Stimulated activated CD4-positive, alpha-beta T cell treated with anti-CD3 and anti-CD28 coated beads, Interleukin-4, amount 100 ng/mL, for 1 hour (primary cell): ENCODE measurements at regions not wholly inside any gene's neighbourhood (a gene's known extent, or its start where the extent isn't known, plus 50 kb on each side); places are given as distances from the start of the nearest gene placed in this dataset.

Experiments used
- DNase-seq: peaks from one replicate; pipeline ENCODE4 v3.0.0-alpha.2; 2020

DNA sequence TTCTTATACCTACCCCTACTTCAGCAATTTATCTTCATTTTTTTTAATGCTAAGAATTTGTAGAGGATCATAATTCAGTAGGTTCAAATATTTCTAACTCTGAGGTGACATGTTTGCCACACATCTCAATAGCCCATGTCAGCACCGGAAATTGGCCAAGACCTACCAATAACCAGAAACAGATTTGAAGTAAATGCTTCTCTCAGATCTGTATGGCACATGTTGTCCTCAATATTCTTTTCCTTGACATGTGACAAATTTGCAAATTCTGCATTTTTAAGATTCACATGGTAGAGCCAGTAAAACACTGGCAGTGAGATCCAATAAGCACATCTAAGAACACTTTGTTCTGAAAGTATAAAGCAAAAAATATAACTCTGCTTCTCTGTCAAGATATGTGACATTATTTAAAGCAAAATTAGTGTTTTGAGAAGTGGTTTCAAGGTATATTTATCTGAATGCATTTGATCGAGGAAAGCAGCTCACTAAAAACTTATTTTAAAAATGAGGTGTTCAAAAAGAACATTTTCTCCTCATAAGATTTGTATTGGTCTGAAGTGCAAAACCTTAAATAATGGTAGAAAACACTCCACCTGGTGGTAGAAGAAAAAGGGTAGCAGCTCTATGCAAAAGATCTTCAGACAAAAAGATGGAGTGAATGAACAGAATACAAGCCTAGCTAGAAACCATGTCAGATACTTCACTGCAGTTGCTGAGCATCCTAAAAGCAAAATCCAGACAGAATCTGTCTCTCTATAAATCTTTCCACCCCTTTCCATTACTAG is 513.8 kb upstream of the FAM241A start:
- DNase-seq: no peak

DNA sequence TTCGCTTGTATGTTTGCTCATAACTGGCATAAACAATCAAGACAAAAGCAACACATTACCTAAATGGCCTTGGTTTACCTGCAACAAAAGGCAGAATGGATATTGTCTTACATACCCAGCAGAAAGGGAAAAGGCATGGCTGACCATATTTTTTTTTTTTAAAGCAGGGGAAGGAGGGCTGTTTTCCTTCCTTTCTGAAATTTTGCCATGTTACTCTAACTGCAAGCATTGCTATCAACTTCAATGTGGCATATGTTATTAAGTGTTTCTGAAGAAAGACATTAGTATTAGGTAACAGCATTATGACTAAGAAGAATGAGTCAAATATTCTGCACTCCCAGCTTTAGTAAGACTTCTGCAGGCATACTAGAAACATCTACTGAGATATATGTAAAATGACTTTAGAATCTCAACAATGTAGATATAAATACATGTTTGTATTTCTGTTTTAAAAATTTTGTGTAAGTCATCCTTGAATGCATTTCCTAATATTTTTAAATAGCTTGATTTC is 512.6 kb upstream of the FAM241A start:
- no peak for DNase-seq

DNA sequence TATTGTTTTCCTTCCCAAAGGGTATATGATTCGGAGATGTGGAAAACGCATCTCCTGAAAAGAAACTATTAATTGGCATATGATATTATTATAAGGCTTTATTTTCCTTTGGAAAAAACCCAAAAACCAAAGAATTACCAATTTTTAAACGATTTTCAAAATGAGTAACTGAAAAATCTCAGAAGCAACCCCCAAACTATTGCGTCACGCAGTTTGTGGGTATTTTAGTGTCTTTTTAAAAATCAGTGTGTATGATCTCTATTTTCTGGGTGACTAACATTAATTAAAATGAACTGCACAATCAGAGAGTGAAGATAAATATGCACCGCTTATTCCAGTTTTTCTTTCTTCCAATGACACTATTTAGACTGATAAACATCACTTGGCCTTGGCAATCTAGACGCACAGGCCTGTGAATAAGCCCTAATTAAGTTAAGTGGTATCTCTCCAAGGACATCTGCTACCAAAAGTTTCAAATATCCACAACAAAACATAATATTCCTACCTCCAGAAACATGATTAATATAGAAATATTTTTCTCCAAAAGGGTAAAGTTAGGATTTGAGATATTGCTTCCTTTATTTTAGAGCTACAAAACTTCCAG is 511.5 kb upstream of the FAM241A start:
- DNase-seq: no peak

DNA sequence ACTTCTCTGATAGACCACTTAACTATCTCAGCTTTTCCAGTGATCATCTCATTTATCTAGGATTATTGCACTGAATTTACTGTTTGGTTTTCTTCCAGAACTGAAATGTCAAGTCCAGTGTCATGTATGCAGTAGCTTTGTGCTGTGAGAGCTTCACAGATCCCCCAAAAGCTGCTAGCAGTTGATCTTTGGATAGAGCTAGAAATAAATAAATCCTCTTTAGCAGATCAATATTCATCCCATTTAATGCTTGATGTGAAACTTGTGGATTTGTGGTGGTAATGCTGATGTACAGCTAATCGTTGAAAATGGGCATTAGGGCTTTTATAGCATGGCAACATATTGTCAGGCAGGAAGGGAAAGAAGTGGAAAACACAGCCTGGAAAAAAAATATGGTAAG is 509.6 kb upstream of the FAM241A start:
- no peak for DNase-seq

DNA sequence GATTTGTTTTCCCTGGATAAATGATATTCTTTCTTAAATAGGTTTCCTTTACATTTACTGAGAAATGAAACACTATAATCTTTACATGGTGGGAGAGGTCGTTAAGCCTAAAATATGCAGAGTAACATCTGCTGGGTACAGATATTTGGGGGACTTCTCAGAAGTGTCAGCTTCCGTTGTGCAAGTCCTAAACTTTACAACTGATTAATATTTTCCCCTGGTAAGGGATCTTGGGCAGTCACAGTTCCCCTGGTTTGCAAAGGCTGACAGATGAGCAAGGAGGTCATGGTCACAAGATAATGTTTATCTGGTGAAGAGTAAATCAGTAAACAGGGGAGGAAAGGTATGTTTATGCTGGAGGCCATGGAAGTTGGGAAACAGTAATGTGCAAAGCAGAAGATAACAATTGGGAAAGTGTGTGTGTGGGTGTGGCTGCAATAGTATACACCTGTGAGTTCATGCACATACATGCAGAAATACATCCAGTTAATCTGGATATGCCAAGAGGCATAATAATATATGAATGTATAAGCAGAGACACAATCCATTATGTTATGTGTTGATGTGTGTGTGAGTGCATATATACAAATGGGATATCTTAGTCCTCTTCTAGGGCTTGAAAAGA is 508.2 kb upstream of the FAM241A start:
- no peak for DNase-seq

DNA sequence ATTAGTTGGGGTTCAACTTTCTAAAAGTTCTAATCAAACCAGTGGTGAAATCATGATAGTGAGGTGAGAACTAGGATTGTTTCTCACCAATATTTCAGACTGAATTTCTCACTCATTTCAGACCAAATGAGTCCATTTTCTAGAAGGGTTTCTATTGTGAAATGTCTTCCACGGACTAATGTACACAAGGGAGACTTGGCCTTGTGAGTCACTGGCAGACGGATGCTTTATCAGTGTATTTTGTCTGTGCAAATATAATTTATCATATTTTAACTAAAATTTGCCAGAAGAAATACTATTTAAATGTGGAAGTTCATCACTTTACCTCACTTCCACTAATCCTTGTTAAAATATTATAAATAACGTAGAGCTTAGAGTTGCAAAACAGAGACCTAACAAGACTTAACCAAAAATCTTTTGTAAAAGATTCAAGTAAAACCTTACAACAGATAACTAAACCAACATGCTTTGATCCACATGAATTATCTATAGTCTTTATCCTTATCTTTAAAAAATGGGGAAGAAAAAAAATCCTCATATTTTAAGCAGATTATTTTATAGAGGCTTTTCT is 506.0 kb upstream of the FAM241A start:
- no peak for DNase-seq

DNA sequence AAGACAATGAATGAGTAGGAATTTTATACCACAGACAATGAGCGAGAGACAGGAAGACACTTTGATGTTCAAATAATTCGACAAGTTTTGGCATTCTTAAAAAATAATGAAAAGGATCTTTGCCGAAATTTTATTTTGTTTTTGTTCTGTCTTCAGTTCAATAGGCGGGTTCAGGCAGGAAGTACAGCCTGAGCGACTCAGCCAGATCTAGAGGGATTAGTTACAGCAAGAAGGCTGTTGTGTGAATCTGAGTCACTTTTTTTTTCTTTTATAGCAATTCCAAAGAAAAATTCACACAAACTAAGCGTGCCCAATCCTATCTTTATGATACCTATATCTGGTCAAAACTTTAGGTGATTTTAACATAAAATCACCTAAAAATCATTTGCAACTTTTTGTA is 505.4 kb upstream of the FAM241A start:
- DNase-seq: no peak

DNA sequence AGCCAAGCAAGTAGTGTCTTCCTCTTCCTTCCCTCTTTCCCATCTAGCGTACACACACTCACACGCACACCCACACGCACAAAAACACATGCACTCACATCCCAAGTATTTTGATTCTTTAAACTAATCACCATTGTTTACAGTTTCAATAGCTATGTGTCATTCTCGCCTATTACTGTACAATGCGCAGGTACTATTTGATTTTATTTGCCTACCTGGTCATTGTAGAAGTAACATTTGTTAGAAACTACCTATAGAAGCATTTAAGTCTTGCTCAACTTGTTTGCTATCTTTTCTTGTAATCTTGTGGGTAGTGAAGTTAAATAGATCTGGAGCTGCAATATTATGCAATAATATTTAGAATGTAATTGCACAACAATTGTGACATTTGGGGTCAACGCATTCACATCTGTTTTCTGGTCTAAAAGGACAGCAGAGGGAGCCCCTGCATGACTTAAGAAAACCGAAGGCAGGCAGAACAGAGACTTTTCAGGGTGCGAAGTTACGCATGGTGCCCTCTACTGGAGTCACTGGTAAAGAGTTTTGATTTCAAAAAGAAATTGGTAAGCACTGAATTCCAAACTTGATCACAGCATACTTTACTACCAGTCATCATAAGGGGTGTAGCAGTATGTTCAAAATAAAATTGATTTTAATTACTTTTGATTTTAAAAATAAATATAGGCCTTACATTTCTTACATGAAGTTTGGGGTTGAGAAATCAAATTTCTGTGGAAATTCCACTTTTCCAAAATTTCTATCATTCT is 503.3 kb upstream of the FAM241A start:
- DNase-seq: no peak

DNA sequence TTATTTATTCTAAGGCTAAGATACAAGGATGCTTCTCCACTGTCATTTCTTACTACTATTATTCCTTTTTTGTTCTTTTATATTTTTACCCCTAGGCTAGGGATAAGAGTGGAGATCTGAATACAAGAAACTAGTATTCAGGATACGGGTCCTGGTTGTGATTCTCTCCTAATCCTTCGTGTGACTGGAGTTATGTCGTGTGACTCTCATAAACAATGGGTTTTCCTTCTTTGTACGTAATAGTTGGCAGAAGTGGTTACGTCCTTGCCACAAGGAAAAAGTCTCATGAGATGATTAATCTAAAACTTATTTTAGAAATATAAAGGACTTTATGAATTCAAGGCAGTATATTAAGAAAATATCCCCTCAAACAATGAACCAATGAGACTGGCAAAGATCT is 497.2 kb upstream of the FAM241A start:
- no peak for DNase-seq

DNA sequence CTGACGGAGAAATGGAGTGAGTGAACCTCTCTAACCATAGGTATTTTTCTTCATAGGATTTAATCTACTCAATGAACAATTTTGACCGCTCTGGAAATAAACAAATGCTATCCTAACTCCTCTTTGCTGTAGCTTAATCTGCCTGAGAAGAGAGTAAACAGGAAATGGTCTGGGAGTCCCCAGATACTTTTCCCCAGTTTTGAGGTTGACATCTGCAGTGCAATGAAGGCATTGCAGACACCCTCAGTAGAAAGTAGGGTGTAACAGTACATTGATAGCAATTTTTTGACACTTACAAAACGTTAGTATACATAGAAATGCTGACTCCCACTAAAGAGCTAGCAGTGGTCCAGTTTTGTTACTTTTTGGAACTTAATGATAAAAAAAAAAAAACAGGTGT is 495.9 kb upstream of the FAM241A start:
- no peak for DNase-seq

DNA sequence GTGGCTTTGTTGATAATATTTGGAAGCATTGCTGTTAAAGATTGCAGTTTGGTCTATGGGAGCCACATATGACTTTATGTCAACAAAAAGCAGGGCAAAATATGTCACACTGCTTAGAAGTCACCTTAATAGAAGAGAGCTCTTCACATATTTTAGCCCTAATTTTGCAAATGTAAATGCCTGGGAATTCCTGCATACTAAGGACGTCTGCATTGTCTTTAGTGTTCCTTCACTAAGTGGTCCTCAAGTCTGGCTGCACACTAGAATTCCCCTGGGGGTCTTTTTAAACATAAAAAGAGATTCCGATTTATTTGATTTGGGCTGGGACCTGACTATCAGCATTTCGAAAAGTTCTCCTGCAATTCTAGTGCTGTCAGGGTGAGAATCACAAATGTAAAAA is 495.1 kb upstream of the FAM241A start:
- no peak for DNase-seq

DNA sequence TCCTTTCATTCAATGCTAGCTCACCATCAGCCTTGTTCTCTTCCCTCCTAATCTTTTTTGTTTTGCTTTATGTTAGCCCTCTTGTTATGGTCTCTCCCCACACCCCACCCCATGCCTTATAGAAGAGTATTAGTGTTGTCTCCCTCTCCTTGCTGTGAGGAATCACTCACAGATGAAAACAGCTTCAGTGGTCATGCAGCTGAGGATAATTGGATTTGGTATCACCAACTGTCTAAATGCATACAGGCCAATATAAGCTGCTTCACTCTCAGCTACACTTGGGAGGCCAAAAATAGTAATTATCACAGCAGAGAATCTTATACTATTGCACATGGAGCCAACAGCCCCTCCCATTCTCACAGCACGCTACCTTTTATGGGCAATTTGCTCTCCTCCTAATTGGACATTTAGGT is 494.6 kb upstream of the FAM241A start:
- no peak for DNase-seq

DNA sequence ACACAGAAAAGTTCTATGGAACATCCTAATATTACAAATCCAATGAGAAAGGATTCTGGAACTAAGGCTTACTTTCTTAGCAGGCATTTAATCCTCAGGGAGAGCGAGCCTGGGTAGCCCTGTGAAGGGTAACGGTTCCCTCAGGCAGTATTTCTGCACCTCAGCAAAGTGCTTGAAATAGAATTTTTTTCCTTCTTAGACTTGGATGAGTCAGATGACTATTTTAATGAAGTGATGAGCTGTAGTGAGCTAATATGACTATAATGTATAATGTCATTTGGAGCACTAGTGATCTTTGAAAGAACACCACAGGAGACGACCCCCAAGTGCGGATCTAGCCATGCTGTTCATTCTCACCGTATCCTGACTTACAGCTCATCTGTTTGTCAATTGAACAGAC is 493.0 kb upstream of the FAM241A start:
- no peak for DNase-seq

DNA sequence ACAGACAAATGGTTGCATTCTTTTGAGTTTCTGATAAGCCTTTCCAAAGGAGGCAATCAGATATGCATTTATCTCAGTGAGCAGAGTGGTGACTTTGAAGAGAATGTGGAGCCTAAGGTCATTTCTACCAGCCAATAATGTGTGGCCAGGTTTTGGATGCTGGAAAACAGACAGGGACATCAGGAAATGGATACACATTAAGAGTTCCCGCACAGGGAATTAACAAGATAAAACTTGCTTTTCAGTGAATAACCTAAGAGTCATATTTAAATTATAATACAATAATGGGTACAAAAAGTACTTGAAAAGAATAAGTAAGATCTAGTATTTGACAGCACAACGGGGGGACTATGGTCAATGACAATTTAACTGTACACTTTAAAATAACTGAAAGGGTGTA is 492.3 kb upstream of the FAM241A start:
- DNase-seq: no peak

DNA sequence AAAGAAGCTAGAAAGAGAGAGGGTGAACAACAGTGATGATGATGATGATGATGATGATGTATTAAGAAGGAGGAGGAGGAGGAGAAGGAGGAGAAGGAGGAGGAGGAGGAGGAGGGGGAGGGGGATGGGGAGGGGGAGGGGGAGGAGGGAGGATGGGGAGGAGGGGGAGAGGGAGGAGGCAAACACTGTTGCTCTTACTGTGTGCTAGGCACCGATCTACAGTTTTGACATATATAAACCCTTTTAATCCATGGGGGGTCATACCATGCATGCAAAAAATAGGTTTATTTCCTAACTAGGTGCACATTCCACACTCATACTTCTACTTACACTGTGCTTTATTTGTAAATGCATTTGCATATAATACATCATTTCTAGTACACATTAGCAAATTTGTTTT is 482.8 kb upstream of the FAM241A start:
- DNase-seq: no peak

DNA sequence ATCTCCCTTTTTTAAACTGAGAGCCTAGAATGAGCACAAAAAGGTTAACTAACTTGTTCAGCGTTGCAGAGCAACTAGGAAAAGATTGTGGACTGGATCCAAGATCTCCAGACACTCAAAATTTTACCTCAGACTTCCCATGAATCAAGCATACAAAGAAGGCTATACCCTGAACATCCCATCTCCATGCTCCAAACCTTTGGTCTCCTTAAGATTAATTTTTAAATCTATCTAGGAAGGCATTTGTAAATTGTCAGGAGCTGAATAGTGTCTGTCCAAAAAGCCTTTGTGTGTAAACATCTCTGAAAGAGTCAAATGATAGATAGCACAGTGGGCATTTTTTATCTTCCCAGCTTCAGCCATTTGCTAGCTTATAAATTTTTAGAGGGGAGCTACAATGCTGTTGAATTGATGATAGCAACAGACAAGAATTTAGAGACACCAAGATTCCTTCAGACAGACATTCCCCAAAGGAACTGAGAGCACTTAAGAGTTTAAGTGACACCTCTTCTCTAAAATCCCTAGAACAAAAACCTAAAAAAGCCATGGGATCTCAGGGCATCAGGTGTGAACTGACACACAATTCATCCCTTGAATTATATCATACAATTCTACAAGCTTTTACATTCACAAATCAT is 480.8 kb upstream of the FAM241A start:
- DNase-seq: no peak

DNA sequence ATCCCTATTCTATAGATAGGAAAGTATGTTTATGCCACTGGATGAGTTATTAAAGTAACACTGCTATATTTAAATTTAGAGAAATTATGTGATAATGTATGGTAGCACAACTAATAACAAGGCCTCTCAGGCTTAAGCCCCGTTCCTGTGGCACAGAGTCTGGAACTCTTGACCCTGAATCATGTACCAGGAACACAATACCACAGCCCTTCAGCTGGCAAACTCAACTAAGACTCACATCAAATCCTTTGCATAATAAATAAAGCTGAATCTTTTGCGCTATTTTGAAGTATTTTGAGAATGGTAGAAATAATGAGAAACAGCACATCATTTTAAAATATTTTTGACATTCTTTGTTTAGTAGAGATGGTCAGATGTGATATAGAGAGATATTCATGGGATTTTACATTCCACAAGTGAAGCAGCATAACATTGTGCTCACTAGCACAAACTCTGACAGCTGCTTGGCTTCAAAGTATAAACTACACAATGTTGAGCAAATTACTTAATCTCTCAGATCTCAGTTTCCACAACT is 478.4 kb upstream of the FAM241A start:
- DNase-seq: no peak

DNA sequence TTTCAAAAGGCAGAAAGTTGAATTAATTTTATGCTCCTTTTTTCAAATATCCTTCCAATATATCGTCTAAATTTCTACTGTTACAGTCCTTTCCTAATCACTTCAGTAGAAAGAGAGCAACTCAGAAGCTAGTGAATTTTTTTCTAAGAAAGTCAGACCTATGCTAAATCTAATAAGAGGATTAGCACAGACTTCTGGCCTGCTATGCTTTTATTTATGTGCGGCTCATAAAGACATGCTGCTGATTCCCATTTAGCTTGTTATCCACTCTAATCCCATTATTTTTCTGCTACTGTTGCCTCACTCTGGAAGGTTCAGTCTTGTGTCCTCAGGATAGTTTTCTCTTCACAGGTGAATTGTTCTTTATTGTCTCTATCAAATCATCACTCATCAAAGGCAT is 473.5 kb upstream of the FAM241A start:
- DNase-seq: no peak

DNA sequence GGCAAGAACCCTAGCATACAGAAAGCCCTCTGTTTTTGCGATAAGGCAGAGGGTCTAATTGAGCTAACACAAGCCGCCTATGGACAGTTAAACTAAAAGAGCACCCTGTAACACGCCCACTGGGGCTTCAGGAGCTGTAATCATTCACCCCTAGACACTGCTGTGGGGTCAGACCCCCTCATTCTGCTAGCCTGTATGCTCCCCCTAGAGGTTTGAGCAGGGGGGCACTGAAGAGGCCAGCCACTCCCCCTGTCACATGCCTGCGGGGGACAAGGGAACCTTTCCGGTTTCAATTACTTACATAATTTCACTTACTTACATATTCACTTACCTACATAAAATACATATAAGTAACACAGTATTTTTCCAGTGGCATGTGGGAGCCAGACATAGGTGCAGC is 469.5 kb upstream of the FAM241A start:
- no peak for DNase-seq

DNA sequence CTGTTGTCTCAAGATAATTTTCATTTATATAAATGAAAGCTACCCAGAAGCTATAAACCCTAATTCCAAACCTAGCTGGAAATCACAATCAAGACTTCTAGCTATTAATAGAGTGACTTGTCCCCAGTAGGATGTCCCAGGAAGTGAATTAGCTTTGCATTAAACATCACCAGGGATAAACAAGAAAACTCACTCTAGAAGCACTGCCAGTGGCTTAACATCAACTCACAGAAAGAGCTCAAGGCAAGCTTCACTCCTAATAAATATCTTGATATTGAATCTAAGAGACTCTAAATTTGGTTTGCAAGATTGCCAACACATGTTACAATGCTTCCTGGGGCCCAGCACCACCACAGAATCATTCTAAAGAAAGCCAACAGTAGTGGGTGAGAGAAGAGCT is 468.7 kb upstream of the FAM241A start:
- no peak for DNase-seq

DNA sequence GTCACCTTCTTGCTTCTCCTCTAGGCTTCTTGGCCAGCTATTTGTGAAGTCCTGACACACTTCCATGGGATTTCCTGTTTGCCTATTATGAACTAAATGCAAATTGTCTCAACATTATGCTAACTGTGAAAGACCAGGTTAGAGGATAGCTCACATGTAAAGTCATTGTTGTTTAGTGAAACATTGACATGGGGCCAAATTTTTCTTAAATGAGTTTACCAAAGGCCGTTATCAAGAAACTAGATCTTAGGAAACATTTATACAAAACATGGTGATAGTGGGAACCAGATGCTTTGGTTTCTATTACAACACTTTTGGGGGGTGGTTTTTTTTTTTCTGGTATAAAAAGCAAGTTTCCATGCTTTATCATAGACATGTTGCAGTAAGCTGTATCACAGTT is 466.8 kb upstream of the FAM241A start:
- DNase-seq: no peak

DNA sequence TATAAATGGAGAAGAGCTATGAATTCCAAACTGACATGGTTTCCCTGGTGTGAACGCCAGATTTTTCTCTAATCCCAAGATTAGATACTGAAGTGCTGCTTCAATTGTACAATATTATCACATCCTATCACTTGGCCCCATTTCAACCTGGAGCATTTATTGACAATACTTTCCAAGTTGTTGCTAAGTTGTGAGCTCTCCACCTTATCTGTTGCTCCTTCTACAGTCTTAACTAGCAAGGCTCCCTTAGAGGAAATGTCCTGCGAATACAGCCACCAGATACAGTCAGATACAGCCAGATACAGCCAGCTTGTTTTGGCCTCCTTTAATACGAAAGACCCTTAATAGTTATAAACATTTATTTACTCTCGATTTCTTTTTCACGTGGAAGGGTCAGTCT is 466.3 kb upstream of the FAM241A start:
- no peak for DNase-seq
